Activated T-cell treated with anti-CD3 and anti-CD28 coated beads, Interleukin-2, amount 50 U/mL, for 24 hours (primary cell): ENCODE measurements at regions not wholly inside any gene's neighbourhood (a gene's known extent, or its start where the extent isn't known, plus 50 kb on each side); places are given as distances from the start of the nearest gene placed in this dataset.
"Not testable (repeated sequence)": the region's sequence is repeated elsewhere in the genome, so short reads cannot be mapped to it uniquely, and the experiment has no call there.

ENCODE experiments used
- DNase-seq: peaks from one replicate; pipeline ENCODE4 v3.0.0-alpha.2; 2020
- H3K27ac Mint-ChIP-seq: 2 replicates; pipeline ENCODE4 v1.8.0; 2020; ENCODE audit warnings: mild to moderate bottlenecking, mixed read lengths
- H3K27me3 Mint-ChIP-seq: 2 replicates; pipeline ENCODE4 v1.8.0; 2020; ENCODE audit warnings: mixed read lengths
- H3K36me3 Mint-ChIP-seq: 2 replicates; pipeline ENCODE4 v1.8.0; 2020; ENCODE audit warnings: low read depth, mixed read lengths
- H3K4me1 Mint-ChIP-seq: 2 replicates; pipeline ENCODE4 v1.8.0; 2020; ENCODE audit warnings: low read depth, mixed read lengths
- H3K4me3 Mint-ChIP-seq: 2 replicates; pipeline ENCODE4 v1.8.0; 2020; ENCODE audit warnings: mild to moderate bottlenecking, moderate library complexity, mixed read lengths
- H3K9me3 Mint-ChIP-seq: 2 replicates; pipeline ENCODE4 v1.8.0; 2020; ENCODE audit warnings: mixed read lengths

GRCh38 chr10:64626924-64627323 is 1105.7 kb downstream of the REEP3 start:
- no peak overlapping the region for H3K4me3 Mint-ChIP-seq
- H3K27me3 Mint-ChIP-seq: no peaks in the 10 kb centered on the region
- DNase-seq: no peak
- no peaks in the 10 kb centered on the region for H3K4me1 Mint-ChIP-seq
- no peaks in the 10 kb centered on the region for H3K36me3 Mint-ChIP-seq
- H3K9me3 Mint-ChIP-seq: peaks cover 3% of the 10 kb centered on the region
- H3K27ac Mint-ChIP-seq: no peak overlapping the region

GRCh38 chr10:64630534-64630933 is 1109.3 kb downstream of the REEP3 start:
- no peaks in the 10 kb centered on the region for H3K27me3 Mint-ChIP-seq
- no peaks in the 10 kb centered on the region for H3K36me3 Mint-ChIP-seq
- DNase-seq: no peak
- H3K4me1 Mint-ChIP-seq: no peaks in the 10 kb centered on the region
- no peak overlapping the region for H3K27ac Mint-ChIP-seq
- H3K9me3 Mint-ChIP-seq: peaks cover 3% of the 10 kb centered on the region
- no peak overlapping the region for H3K4me3 Mint-ChIP-seq

GRCh38 chr10:64635906-64636305 is 1114.7 kb downstream of the REEP3 start:
- no peak overlapping the region for H3K27ac Mint-ChIP-seq
- H3K27me3 Mint-ChIP-seq: no peaks in the 10 kb centered on the region
- no peaks in the 10 kb centered on the region for H3K9me3 Mint-ChIP-seq
- no peaks in the 10 kb centered on the region for H3K4me1 Mint-ChIP-seq
- DNase-seq: no peak
- H3K36me3 Mint-ChIP-seq: no peaks in the 10 kb centered on the region
- no peak overlapping the region for H3K4me3 Mint-ChIP-seq

GRCh38 chr10:64636461-64636860 is 1115.3 kb downstream of the REEP3 start:
- Mint-ChIP-seq H3K4me1 (no peaks in the 10 kb centered on the region), H3K27ac (no peak overlapping the region), H3K9me3 (peaks cover 2% of the 10 kb centered on the region), H3K27me3 (no peaks in the 10 kb centered on the region), H3K4me3 (no peak overlapping the region), H3K36me3 (no peaks in the 10 kb centered on the region)
- DNase-seq: no peak

GRCh38 chr10:64637939-64638338 is 1116.7 kb downstream of the REEP3 start:
- Mint-ChIP-seq H3K4me1 (no peaks in the 10 kb centered on the region), H3K4me3 (no peak overlapping the region), H3K27ac (no peak overlapping the region), H3K27me3 (no peaks in the 10 kb centered on the region), H3K9me3 (peaks cover 8% of the 10 kb centered on the region), H3K36me3 (no peaks in the 10 kb centered on the region)
- no peak for DNase-seq

GRCh38 chr10:64648915-64649314 is 1127.7 kb downstream of the REEP3 start:
- no peaks in the 10 kb centered on the region for H3K27me3 Mint-ChIP-seq
- no peak overlapping the region for H3K4me3 Mint-ChIP-seq
- no peaks in the 10 kb centered on the region for H3K4me1 Mint-ChIP-seq

GRCh38 chr10:64658528-64658927 is 1137.3 kb downstream of the REEP3 start:
- peaks cover 14% of the 10 kb centered on the region for H3K9me3 Mint-ChIP-seq
- H3K4me3 Mint-ChIP-seq: no peak overlapping the region
- no peak overlapping the region for H3K27ac Mint-ChIP-seq
- H3K36me3 Mint-ChIP-seq: no peaks in the 10 kb centered on the region
- no peaks in the 10 kb centered on the region for H3K4me1 Mint-ChIP-seq
- DNase-seq: no peak
- H3K27me3 Mint-ChIP-seq: no peaks in the 10 kb centered on the region

More at GRCh38 chr10:64648915-64649314, 1127.7 kb downstream of the REEP3 start:
- Mint-ChIP-seq H3K36me3 (no peaks in the 10 kb centered on the region), H3K9me3 (peaks cover 1% of the 10 kb centered on the region), H3K27ac (no peak overlapping the region)
- no peak for DNase-seq

- Mint-ChIP-seq H3K36me3 (no peaks in the 10 kb centered on the region), H3K4me3 (no peak overlapping the region), H3K4me1 (no peaks in the 10 kb centered on the region), H3K27ac (no peak overlapping the region), H3K27me3 (no peaks in the 10 kb centered on the region), H3K9me3 (peaks cover 14% of the 10 kb centered on the region)
- no peak for DNase-seq
These were observed 1138.1 kb downstream of the REEP3 start for GRCh38 chr10:64659311-64659710.

GRCh38 chr10:64682043-64682442 is 1160.8 kb downstream of the REEP3 start:
- no peak overlapping the region for H3K4me3 Mint-ChIP-seq
- H3K4me1 Mint-ChIP-seq: no peaks in the 10 kb centered on the region
- DNase-seq: no peak
- H3K27ac Mint-ChIP-seq: no peak overlapping the region
- no peaks in the 10 kb centered on the region for H3K27me3 Mint-ChIP-seq
- peaks cover 10% of the 10 kb centered on the region for H3K9me3 Mint-ChIP-seq
- no peaks in the 10 kb centered on the region for H3K36me3 Mint-ChIP-seq

GRCh38 chr10:64690194-64690593 is 1169.0 kb downstream of the REEP3 start:
- Mint-ChIP-seq H3K4me1 (no peaks in the 10 kb centered on the region), H3K4me3 (no peak overlapping the region), H3K27ac (no peak overlapping the region), H3K9me3 (no peaks in the 10 kb centered on the region), H3K36me3 (no peaks in the 10 kb centered on the region), H3K27me3 (no peaks in the 10 kb centered on the region)
- DNase-seq: no peak

GRCh38 chr10:64699244-64699643 is 1178.0 kb downstream of the REEP3 start:
- no peaks in the 10 kb centered on the region for H3K27me3 Mint-ChIP-seq
- no peaks in the 10 kb centered on the region for H3K4me1 Mint-ChIP-seq
- H3K4me3 Mint-ChIP-seq: no peak overlapping the region
- H3K36me3 Mint-ChIP-seq: no peaks in the 10 kb centered on the region
- no peak for DNase-seq
- H3K9me3 Mint-ChIP-seq: peaks cover 4% of the 10 kb centered on the region
- no peak overlapping the region for H3K27ac Mint-ChIP-seq

- H3K4me1 Mint-ChIP-seq, H3K4me3 Mint-ChIP-seq, H3K36me3 Mint-ChIP-seq, DNase-seq, H3K27me3 Mint-ChIP-seq, H3K27ac Mint-ChIP-seq: not testable (repeated sequence)
- H3K9me3 Mint-ChIP-seq: peaks cover 13% of the 10 kb centered on the region
These were observed 1180.9 kb downstream of the REEP3 start for GRCh38 chr10:64702086-64702485.

- Mint-ChIP-seq H3K27ac (no peak overlapping the region), H3K27me3 (no peaks in the 10 kb centered on the region)
These were observed 1187.9 kb downstream of the REEP3 start for GRCh38 chr10:64708884-64709681.

GRCh38 chr10:64726466-64726865 is 1205.3 kb downstream of the REEP3 start:
- no peaks in the 10 kb centered on the region for H3K4me1 Mint-ChIP-seq
- peaks cover 17% of the 10 kb centered on the region for H3K9me3 Mint-ChIP-seq
- no peak overlapping the region for H3K4me3 Mint-ChIP-seq
- DNase-seq: no peak
- H3K27ac Mint-ChIP-seq: no peak overlapping the region
- H3K27me3 Mint-ChIP-seq: no peaks in the 10 kb centered on the region
- H3K36me3 Mint-ChIP-seq: no peaks in the 10 kb centered on the region

More at GRCh38 chr10:64708884-64709681, 1187.9 kb downstream of the REEP3 start:
- Mint-ChIP-seq H3K4me3 (no peak overlapping the region), H3K36me3 (no peaks in the 10 kb centered on the region), H3K4me1 (no peaks in the 10 kb centered on the region), H3K9me3 (peaks cover 17% of the 10 kb centered on the region)
- no peak for DNase-seq

GRCh38 chr10:64731016-64731415 is 1209.8 kb downstream of the REEP3 start:
- H3K4me3 Mint-ChIP-seq: no peak overlapping the region
- H3K36me3 Mint-ChIP-seq: no peaks in the 10 kb centered on the region

More at GRCh38 chr10:64731016-64731415, 1209.8 kb downstream of the REEP3 start:
- Mint-ChIP-seq H3K9me3 (peaks cover 14% of the 10 kb centered on the region), H3K27me3 (no peaks in the 10 kb centered on the region), H3K4me1 (no peaks in the 10 kb centered on the region), H3K27ac (no peak overlapping the region)
- DNase-seq: no peak
